ENCODE measurements at regions not wholly inside any gene's neighbourhood (a gene's known extent, or its start where the extent isn't known, plus 50 kb on each side); places are given as distances from the start of the nearest gene placed in this dataset.

- ChIA-PET POLR2A (no interaction called here), CTCF (interaction anchor here (1.3 kb wide), 1 partner anchor 17 kb away, joined by 3 read pairs; no protein-coding TSS in a partner anchor)
- H3K4me3 ChIP-seq (ENCODE audit: low read depth, low read length) = no peak overlapping the region
- DNase-seq (ENCODE audit: low read depth) = no peak
- no peaks in the 10 kb centered on the region for H3K27me3 ChIP-seq (ENCODE audit: control insufficient read depth, insufficient read depth, low read length)
- no peaks in the 10 kb centered on the region for H3K36me3 ChIP-seq (ENCODE audit: control insufficient read depth, insufficient read depth, low read length)
- TF ChIP-seq CTCF (IDR thresholded peaks at IDR 0.05; ENCODE audit: insufficient read depth, low read depth, low read length) = no peak
Measured at GRCh38 chr2:16739778-16740581, 74.3 kb upstream of the CYRIA start.

- Histone ChIP-seq H3K36me3 (ENCODE audit: control insufficient read depth, insufficient read depth, low read length) (no peaks in the 10 kb centered on the region), H3K4me3 (ENCODE audit: low read depth, low read length) (no peak overlapping the region), H3K27me3 (ENCODE audit: control insufficient read depth, insufficient read depth, low read length) (no peaks in the 10 kb centered on the region)
- POLR2A ChIA-PET = no interaction called here
- DNase-seq (ENCODE audit: low read depth) = no peak
- CTCF ChIA-PET = no interaction called here
- TF ChIP-seq CTCF (IDR thresholded peaks at IDR 0.05; ENCODE audit: insufficient read depth, low read depth, low read length) = no peak
Measured at GRCh38 chr2:16738361-16739225, 73.0 kb upstream of the CYRIA start.

GRCh38 chr2:16737812-16738211, 72.2 kb upstream of the CYRIA start:
- CTCF ChIA-PET = no interaction called here
- POLR2A ChIA-PET = no interaction called here
- no peak for TF ChIP-seq CTCF (IDR thresholded peaks at IDR 0.05; ENCODE audit: insufficient read depth, low read depth, low read length)

GRCh38 chr2:16736633-16737032, 71.0 kb upstream of the CYRIA start:
- CTCF ChIA-PET = interaction anchor here (2.2 kb wide), 1 partner anchor 20 kb away, joined by 7 read pairs; no protein-coding TSS in a partner anchor
- no peak for DNase-seq (ENCODE audit: low read depth)
- POLR2A ChIA-PET = no interaction called here

More at GRCh38 chr2:16737812-16738211, 72.2 kb upstream of the CYRIA start:
- Histone ChIP-seq H3K36me3 (ENCODE audit: control insufficient read depth, insufficient read depth, low read length) (no peaks in the 10 kb centered on the region), H3K4me3 (ENCODE audit: low read depth, low read length) (no peak overlapping the region), H3K27me3 (ENCODE audit: control insufficient read depth, insufficient read depth, low read length) (no peaks in the 10 kb centered on the region)
- DNase-seq (ENCODE audit: low read depth) = no peak

More at GRCh38 chr2:16736633-16737032, 71.0 kb upstream of the CYRIA start:
- H3K27me3 ChIP-seq (ENCODE audit: control insufficient read depth, insufficient read depth, low read length) = no peaks in the 10 kb centered on the region
- no peak for TF ChIP-seq CTCF (IDR thresholded peaks at IDR 0.05; ENCODE audit: insufficient read depth, low read depth, low read length)
- no peak overlapping the region for H3K4me3 ChIP-seq (ENCODE audit: low read depth, low read length)
- no peaks in the 10 kb centered on the region for H3K36me3 ChIP-seq (ENCODE audit: control insufficient read depth, insufficient read depth, low read length)

Data from BJ (cell line).